Body of pancreas (tissue), 4 donors: ENCODE measurements at regions not wholly inside any gene's neighbourhood (a gene's known extent, or its start where the extent isn't known, plus 50 kb on each side); places are given as distances from the start of the nearest gene placed in this dataset.

ENCODE experiments used
- POLR2A ChIP-seq, 3 donors: fragments of 450-650 bp; IDR thresholded peaks; one replicate each; pipeline ENCODE4 v1.6.1; 2016; ENCODE audit warnings: antibody characterized with exemption in 3 of 3, mild to moderate bottlenecking in 2 of 3
- TF ChIP-seq, protein P1 (sequence below), 7 experiments: fragments of 450-650 bp in 4 of 7; fragments of 200-600 bp in 3 of 7; sonication (generic) in 3 of 7; IDR thresholded peaks; one replicate each; pipeline ENCODE4 v1.5.1; 2016 to 2019; ENCODE audit warnings: antibody characterized with exemption in 7 of 7

DNA sequence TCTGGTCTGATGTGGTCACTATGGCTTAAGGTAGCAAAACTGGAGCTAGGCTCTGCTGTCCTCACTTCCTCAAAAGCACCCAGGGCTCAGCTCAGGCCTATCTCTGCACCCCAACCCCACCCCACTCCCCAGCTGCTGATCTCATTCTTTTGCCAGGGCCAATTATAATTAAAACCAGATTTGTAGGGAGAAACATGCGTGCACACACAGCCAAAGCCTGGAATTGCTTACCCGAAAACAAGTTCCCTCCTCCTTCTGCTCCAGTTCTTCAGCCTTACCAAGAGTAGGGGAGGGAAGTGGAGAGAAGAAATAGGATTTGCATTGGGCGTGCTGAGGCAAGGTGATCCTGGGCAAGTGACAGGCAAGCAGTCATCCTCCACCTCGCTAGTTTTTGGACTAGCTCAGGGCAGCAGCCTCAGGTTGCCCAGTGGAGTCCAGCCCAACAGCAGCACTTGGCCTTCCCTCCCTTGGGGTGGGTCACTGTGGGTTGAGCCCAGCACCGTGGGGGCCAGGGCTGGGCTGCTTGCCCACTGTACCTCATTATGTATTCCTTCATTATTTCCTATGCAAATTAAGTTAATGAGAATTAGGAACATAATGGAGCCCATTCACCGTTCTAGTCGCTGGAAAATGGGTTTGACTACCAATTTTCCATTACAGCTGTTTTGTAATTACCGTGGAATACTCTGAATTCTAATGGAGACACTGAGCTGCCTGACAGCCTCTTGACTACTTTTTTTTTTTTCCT, 199.1 kb upstream of the CELF4 start:
- TF ChIP-seq, protein P1, sequence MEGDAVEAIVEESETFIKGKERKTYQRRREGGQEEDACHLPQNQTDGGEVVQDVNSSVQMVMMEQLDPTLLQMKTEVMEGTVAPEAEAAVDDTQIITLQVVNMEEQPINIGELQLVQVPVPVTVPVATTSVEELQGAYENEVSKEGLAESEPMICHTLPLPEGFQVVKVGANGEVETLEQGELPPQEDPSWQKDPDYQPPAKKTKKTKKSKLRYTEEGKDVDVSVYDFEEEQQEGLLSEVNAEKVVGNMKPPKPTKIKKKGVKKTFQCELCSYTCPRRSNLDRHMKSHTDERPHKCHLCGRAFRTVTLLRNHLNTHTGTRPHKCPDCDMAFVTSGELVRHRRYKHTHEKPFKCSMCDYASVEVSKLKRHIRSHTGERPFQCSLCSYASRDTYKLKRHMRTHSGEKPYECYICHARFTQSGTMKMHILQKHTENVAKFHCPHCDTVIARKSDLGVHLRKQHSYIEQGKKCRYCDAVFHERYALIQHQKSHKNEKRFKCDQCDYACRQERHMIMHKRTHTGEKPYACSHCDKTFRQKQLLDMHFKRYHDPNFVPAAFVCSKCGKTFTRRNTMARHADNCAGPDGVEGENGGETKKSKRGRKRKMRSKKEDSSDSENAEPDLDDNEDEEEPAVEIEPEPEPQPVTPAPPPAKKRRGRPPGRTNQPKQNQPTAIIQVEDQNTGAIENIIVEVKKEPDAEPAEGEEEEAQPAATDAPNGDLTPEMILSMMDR (IDR thresholded peaks at IDR 0.05), result no peak
- no peak for TF ChIP-seq POLR2A (IDR thresholded peaks at IDR 0.05)
